K562 (cell line): ENCODE measurements at regions not wholly inside any gene's neighbourhood (a gene's known extent, or its start where the extent isn't known, plus 50 kb on each side); places are given as distances from the start of the nearest gene placed in this dataset.

Experiments used
- AFF4 ChIP-seq: sonication (generic); formaldehyde crosslinking; IDR thresholded peaks from 2 replicates; pipeline ENCODE4 v1.8.0; 2023; ENCODE audit warnings: mild to moderate bottlenecking, missing genetic modification reagents
- CREB3 ChIP-seq: fragments of 450-650 bp; conservative IDR thresholded peaks from 2 replicates; pipeline ENCODE4 v1.6.1; 2016; ENCODE audit warnings: missing genetic modification characterization, low read depth, mild to moderate bottlenecking, missing compliant biosample characterization, moderate library complexity
- FOXK2 ChIP-seq, 2 experiments: fragments of 450-650 bp; IDR thresholded peaks in 1 of 2; conservative IDR thresholded peaks in 1 of 2; 2 replicates each; pipeline ENCODE4 v1.6.1; 2016; ENCODE audit warnings: low read depth in 2 of 2, mild to moderate bottlenecking in 1 of 2
- SRSF3 ChIP-seq: fragments of 200-400 bp; formaldehyde crosslinking; IDR thresholded peaks from 2 replicates; pipeline ENCODE4 v1.6.1; 2016; ENCODE audit warnings: mild to moderate bottlenecking, low read length, moderate library complexity; ENCODE audit not compliant: insufficient read depth
- YY1 ChIP-seq, 3 experiments: IDR thresholded peaks; 2 replicates each; pipeline ENCODE4 v1.6.1; 2011; ENCODE audit warnings: low read length in 2 of 3, mild to moderate bottlenecking in 2 of 3, moderate library complexity in 2 of 3, borderline replicate concordance in 1 of 3, control low read depth in 1 of 3, low read depth in 1 of 3; ENCODE audit not compliant: insufficient read depth in 3 of 3, insufficient replicate concordance in 2 of 3, control insufficient read depth in 1 of 3, insufficient read length in 1 of 3; ENCODE audit errors: extremely low read depth in 1 of 3

- TF ChIP-seq AFF4 (no peak), YY1 (IDR thresholded peaks at IDR 0.05; ENCODE audit: borderline replicate concordance in 1 of 3, control insufficient read depth in 1 of 3, extremely low read depth in 1 of 3, insufficient read depth in 3 of 3, insufficient read length in 1 of 3, insufficient replicate concordance in 2 of 3, low read depth in 1 of 3, low read length in 2 of 3) (no peak), CREB3 (tag) (no peak), SRSF3 (no peak), FOXK2 (conservative IDR thresholded peaks at IDR 0.05 in 1 of 2, IDR thresholded peaks at IDR 0.05 in 1 of 2; ENCODE audit: low read depth in 2 of 2) (no peak)
- TF ChIP-seq, all 486 proteins: peak for 0
These were observed 437.9 kb upstream of the BOD1L1 start (continued) for GRCh38 chr4:14065406-14065805.
